SW480 (cell line): ENCODE measurements at regions not wholly inside any gene's neighbourhood (a gene's known extent, or its start where the extent isn't known, plus 50 kb on each side); places are given as distances from the start of the nearest gene placed in this dataset.
"Not testable (repeated sequence)": the region's sequence is repeated elsewhere in the genome, so short reads cannot be mapped to it uniquely, and the experiment has no call there.

Experiments used
- DNase-seq: peaks from one replicate; pipeline ENCODE4 v3.0.0-alpha.2; 2016; ENCODE audit warnings: low spot score

DNA sequence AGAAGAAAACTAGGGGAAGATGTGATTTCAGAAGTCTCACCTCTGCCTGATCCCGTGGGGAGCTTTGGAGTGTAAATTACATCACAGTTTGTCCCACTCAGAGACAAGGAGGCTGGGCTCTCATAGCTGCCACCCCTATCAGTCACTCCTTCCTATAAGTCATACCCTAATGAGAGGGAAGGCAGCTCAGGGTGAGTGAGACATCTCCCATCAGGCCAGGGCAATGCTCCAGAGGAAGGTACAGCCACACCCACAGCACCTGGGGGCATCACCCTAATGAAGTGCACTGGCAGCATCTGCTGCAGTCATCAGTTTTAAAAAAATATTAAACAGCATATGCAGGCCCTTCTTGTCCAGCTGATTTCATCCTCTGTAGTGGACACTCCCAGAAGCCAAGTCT lies 223.1 kb upstream of the NBPF12 start:
- DNase-seq = not testable (repeated sequence)

- peak; percentile 42 for DNase-seq
Measured at GRCh38 chr1:146710838-146711521, 227.1 kb upstream of the NBPF12 start.

GRCh38 chr1:146709302-146709701 lies 228.8 kb upstream of the NBPF12 start:
- not testable (repeated sequence) for DNase-seq

DNA sequence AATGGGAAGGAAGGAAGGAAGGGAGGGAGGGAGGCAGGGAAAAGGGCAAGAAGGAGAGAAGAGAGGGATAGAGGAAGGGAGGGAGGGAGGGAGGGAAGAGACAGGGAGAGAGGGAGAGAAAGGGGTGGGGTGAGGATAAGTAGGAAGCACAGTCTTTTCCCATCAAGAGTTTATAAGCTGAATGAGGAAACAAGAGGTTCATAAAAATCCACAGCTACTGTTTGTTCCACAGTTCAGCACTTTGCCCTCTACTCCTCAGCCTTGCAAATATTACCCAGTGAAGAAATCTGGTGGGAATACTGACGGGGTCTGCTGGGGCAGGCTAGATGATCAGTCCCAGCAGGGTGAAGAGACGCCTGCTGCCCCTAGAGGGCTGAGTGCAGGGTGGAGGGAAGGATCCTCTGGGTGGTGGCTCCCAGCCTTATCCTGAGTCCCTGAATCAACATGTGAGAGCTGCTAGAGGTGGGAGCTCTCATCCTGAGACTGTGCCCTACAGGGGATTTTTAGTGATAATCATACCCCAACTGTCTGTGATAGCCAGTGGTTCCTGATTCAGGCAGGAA lies 233.9 kb upstream of the NBPF12 start:
- not testable (repeated sequence) for DNase-seq

DNA sequence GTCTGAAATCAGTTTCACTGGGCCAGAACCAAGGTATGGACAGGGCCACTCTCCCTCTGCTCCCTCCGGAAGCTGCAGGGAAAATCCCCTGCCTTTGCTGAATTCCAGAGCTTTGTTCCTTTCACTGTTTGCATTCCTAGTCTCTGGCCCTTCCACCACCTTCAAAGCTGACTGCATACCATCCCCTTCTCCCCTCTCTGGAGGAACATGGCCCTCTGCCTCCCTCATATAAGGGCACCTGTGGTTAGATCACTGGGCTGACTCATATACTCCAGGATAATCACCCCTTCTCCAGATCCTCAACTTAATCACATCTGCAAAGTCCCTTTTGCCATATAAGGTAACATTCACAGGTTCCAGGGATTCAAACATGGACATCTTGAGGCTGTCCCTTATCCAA lies 236.8 kb upstream of the NBPF12 start:
- DNase-seq = peak; percentile 31

GRCh38 chr1:146695388-146695787 lies 242.7 kb upstream of the NBPF12 start:
- not testable (repeated sequence) for DNase-seq

GRCh38 chr1:146691798-146692197 lies 246.3 kb upstream of the NBPF12 start:
- DNase-seq = not testable (repeated sequence)

DNA sequence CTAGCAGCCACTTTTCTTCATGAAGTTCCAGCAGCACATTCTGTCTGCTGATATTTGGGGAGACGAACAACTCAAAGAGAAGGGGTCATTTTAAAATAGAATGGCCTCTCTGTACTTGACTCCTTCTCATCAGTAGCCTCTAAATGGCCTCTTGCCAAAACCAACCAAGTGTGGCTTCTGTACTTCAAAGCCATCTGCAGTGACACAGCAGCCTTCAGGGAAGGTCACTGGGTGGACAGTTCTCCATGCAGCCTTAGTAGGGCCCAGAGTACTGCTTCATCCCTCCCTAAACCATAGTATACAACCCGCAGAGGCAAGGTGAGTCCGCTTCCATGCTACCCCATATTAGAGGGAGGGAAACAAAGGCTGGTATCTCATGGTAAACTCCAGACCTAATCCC lies 249.2 kb upstream of the NBPF12 start:
- DNase-seq = not testable (repeated sequence)

GRCh38 chr1:146686777-146687366 lies 251.3 kb upstream of the NBPF12 start:
- DNase-seq = not testable (repeated sequence)

DNA sequence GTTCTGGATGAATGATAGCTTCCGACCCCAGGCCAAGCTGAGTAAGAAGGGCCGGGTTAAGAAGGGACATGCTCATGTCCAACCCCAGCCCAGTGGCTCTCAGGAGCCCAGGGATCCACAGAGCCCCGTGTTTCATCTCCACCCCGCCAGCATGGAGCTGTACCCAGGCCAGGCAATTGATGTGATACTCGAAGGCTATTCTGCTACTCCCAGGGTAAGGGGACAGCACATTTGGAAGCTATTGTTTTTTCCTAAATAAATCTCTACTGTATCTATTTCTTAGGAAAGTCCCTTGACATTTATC lies 255.0 kb upstream of the NBPF12 start:
- DNase-seq = not testable (repeated sequence)

DNA sequence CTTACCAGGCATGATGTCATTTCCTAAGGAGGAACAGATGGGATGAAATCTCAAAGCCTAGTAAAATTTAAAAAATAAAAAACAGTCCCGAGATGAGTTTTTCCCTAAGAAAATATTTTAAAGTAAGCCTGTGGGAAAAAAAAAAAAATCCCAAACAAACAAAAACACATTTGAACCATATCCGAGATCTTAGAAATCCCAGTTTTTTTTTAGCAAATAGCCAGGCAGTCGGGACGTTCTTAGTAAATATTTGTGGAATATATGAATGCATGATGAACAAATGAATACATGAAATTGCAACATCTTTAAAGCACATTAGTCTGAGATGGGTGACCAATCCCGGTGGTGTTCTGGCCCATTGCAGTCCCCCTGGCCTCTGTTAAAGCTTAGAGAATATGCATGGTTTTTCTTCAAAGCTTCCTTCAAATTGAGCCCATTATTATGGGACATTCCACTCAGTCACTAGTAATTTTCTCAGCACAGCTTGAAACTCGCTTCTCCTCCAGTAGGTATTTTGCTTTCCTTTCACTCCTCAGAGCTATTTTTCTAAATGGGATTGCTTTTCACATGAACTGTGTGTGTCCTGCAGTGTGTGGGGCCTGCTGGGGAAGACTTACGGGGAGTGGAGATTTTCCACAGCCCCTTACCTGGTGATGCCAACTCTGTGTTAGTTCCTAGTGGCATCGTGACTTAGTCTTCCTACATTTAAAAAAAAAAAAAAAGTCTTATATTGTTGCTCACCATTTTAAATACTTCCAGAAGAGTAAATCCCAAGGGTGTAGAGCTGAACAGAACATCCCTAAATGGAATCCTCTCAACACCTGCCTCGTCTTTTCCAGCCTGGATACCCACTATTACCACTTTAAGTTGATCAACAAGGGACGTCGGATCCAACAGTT lies 255.6 kb upstream of the NBPF12 start:
- DNase-seq = not testable (repeated sequence)

GRCh38 chr1:146673729-146674299 lies 264.3 kb upstream of the NBPF12 start:
- DNase-seq = not testable (repeated sequence)

- DNase-seq = not testable (repeated sequence)
Measured at GRCh38 chr1:146672608-146673007, 265.5 kb upstream of the NBPF12 start.

DNA sequence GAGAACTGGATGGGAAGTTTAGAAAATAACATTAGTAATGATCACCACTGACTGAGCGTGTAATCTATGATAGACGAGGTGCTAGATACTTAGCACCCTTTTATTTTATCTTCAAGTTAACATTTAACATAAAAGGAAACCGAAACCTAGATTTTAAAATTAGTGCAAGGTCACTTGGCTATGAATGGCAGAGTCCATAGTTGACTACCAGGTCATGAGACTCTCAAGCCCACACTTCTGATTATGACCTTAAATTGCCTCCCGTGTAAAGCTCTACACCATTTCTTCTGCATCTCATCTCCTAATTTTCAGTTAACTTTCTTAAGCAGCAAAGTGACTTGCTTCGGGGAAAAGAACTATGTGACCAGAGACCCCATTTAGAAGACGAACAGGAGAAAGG lies 266.5 kb upstream of the NBPF12 start:
- DNase-seq = not testable (repeated sequence)

DNA sequence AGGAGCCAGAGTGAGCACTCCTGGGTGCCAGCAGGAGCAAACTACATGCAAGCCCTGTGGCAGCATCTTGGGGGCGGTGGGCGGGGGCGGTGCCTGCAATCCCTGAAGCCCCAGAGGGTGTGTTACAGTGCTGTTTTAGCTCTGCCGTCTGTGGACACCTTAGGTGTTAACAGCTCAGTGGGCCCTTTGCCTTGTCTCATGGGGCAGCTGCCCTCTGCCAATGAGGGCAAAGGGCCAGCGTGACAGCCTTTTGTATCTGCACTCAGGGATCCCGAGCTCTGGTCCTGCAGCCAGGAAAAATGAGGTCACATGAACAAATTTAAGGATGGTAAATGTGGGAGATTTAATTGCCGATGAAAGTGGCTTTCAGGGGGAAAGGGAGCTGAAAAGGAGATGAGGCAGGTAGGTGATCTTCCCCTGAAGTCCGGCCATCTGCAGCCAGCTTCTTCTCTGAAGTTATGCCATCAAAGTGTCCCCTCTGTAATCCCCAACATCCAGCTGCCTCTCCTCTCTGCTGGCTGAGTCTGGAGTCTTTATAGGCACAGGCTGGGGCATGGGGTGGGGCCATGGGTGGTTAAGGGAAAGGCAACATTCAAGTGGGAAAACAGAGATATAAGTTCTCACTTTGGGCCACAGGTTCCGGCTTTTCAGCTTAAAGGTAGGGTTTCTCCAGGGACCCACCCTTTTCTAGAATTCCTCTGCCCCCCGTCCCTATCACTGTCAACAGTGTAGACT lies 267.1 kb upstream of the NBPF12 start:
- not testable (repeated sequence) for DNase-seq

DNA sequence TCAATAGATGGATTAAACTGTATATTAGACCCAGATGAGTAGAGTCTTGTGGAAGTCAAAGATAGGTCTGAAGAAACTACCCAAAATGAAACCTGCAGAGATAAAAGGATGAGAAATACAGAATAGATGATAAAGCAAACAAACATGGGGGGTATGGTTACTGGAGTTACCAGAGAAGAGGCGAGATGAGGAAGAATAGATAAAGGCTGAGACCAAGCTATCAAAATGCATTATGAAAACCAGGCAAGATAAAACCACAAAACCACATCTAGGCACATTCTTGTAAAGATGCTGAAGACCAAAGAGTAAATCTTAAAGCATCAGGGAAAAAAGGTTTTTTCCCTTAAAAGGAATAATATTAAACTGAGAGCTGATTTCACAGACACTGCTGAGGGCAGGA lies 271.8 kb upstream of the NBPF12 start:
- not testable (repeated sequence) for DNase-seq

DNA sequence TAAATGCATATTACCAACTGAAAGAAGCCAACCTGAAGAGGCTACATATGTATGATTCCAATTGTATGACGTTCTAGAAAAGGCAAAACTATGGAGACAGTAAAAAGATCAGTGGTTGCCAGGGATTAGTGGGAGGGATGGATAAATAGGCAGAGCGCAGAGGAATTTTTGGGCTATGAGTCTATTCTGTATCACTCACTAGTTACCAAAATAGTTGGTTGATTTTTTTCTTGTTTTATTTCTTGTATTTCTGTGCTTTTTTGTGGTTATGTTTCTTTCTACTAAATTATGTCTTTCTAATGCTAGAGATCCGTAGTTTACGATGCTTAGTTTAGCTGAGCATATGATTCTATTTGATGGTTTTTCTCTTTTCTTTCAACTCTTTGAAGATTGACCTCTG lies 277.9 kb upstream of the NBPF12 start:
- DNase-seq = not testable (repeated sequence)

DNA sequence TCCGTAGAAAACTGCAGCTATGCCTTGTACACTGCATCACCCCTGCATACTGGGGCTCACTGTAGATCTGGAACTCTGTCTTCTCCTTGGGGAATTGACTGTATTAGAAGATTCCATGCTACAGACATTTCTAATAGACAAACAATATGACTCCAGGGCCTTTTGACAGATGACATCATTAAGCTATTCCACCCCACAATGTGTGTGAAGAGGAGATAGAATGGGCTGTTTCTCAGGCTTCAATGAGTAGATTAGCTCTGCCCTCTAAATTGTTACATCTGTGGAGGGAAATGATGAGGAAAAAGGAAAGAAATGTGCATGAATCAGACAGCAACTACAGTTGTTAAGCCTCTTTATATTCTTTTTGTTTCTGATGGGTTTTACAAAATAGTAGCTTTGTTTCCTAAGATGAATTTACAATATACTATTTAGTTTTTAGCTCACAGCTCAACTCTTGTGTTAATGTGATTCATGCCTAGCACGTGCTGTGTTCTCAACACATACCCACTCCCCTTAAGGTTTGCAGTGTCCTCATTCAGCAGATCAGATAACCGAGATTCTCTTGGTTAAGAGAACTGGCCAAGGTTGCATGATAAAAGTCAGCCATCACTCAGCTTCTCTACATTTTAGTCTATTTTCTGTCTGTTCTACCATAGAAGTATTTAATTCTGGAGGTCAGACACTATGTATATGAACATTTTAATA lies 281.6 kb upstream of the NBPF12 start:
- not testable (repeated sequence) for DNase-seq

GRCh38 chr1:146654763-146655162 lies 283.4 kb upstream of the NBPF12 start:
- not testable (repeated sequence) for DNase-seq

GRCh38 chr1:146645978-146646604 lies 292.0 kb upstream of the NBPF12 start:
- not testable (repeated sequence) for DNase-seq
